HEK293 (cell line): ENCODE measurements at regions not wholly inside any gene's neighbourhood (a gene's known extent, or its start where the extent isn't known, plus 50 kb on each side); places are given as distances from the start of the nearest gene placed in this dataset.

Source experiments
- CTCF ChIA-PET: fragments of 350-600 bp; formaldehyde crosslinking; extraction: SDS; loops from one replicate; lab custom pipeline; 2021; ENCODE audit warnings: antibody characterized with exemption; lab: Yijun Ruan, JAX
- POLR2A ChIA-PET: fragments of 300-600 bp; formaldehyde crosslinking; extraction: SDS; loops from one replicate; lab custom pipeline; 2020; ENCODE audit warnings: antibody characterized with exemption, inconsistent platforms; lab: Yijun Ruan, JAX
- H3K27ac ChIP-seq: fragments of 200-500 bp; sonication (Bioruptor generic); 2 replicates; pipeline ENCODE4 v1.5.1; 2014; ENCODE audit warnings: low read depth, low read length, control low read depth, inconsistent platforms; ENCODE audit errors: extremely low read depth
- H3K36me3 ChIP-seq, 2 experiments: fragments of 200-500 bp in 1 of 2; sonication (Bioruptor generic) in 1 of 2; 1 replicate in 1 of 2; 2 replicates in 1 of 2; pipeline ENCODE4 v1.5.1; 2014 to 2017; ENCODE audit warnings: inconsistent platforms in 2 of 2, low read length in 2 of 2; ENCODE audit not compliant: control insufficient read depth in 2 of 2, insufficient read depth in 1 of 2
- H3K4me1 ChIP-seq: fragments of 200-500 bp; sonication (Bioruptor generic); 2 replicates; pipeline ENCODE4 v1.5.1; 2014; ENCODE audit warnings: mild to moderate bottlenecking, low read length, inconsistent platforms; ENCODE audit not compliant: control insufficient read depth, insufficient read depth
- H3K4me3 ChIP-seq: 2 replicates; pipeline ENCODE4 v1.5.1; 2011; ENCODE audit warnings: low read depth, mild to moderate bottlenecking, control low read depth, low read length, moderate library complexity
- H3K9me3 ChIP-seq: fragments of 200-500 bp; sonication (Bioruptor generic); 2 replicates; pipeline ENCODE4 v1.5.1; 2014; ENCODE audit warnings: low read depth, low read length, inconsistent platforms; ENCODE audit not compliant: control insufficient read depth, insufficient read depth
- MYNN ChIP-seq: fragments of 450-650 bp; formaldehyde crosslinking; IDR thresholded peaks from 2 replicates; pipeline ENCODE4 v1.5.1; 2016; ENCODE audit warnings: missing biosample characterization, missing genetic modification characterization, borderline replicate concordance
- OSR2 ChIP-seq: fragments of 450-650 bp; formaldehyde crosslinking; IDR thresholded peaks from 2 replicates; pipeline ENCODE4 v1.5.1; 2016; ENCODE audit warnings: missing biosample characterization, missing genetic modification characterization
- PRDM10 ChIP-seq: fragments of 450-650 bp; formaldehyde crosslinking; IDR thresholded peaks from 2 replicates; pipeline ENCODE4 v1.5.1; 2016; ENCODE audit warnings: missing biosample characterization, missing genetic modification characterization
- PRDM6 ChIP-seq: fragments of 450-650 bp; formaldehyde crosslinking; IDR thresholded peaks from 2 replicates; pipeline ENCODE4 v1.5.1; 2017; ENCODE audit warnings: missing biosample characterization, missing genetic modification characterization
- RBAK ChIP-seq: fragments of 450-650 bp; formaldehyde crosslinking; IDR thresholded peaks from 2 replicates; pipeline ENCODE4 v1.5.1; 2016; ENCODE audit warnings: missing biosample characterization, missing genetic modification characterization
- ZBTB11 ChIP-seq: fragments of 450-650 bp; formaldehyde crosslinking; conservative IDR thresholded peaks from 2 replicates; pipeline ENCODE4 v1.5.1; 2016; ENCODE audit warnings: low read depth, missing biosample characterization, missing genetic modification characterization
- ZNF211 ChIP-seq: fragments of 450-650 bp; formaldehyde crosslinking; IDR thresholded peaks from 2 replicates; pipeline ENCODE4 v1.5.1; 2016; ENCODE audit warnings: low read depth, missing biosample characterization, missing genetic modification characterization
- ZNF266 ChIP-seq: fragments of 450-650 bp; formaldehyde crosslinking; IDR thresholded peaks from 2 replicates; pipeline ENCODE4 v1.5.1; 2016; ENCODE audit warnings: missing biosample characterization, missing genetic modification characterization, low read depth
- ZNF488 ChIP-seq: fragments of 450-650 bp; formaldehyde crosslinking; IDR thresholded peaks from 2 replicates; pipeline ENCODE4 v1.5.1; 2016; ENCODE audit warnings: missing biosample characterization, missing genetic modification characterization
- ZNF529 ChIP-seq: fragments of 450-650 bp; formaldehyde crosslinking; IDR thresholded peaks from 2 replicates; pipeline ENCODE4 v1.5.1; 2017; ENCODE audit warnings: missing genetic modification characterization, missing biosample characterization; ENCODE audit not compliant: insufficient replicate concordance
- ZNF664 ChIP-seq: fragments of 450-650 bp; formaldehyde crosslinking; IDR thresholded peaks from 2 replicates; pipeline ENCODE4 v1.5.1; 2016; ENCODE audit warnings: missing biosample characterization, missing genetic modification characterization

- TF ChIP-seq ZBTB11 (tag by site-specific recombination) (no peak), MYNN (tag by site-specific recombination) (no peak), ZNF529 (no peak), OSR2 (no peak), ZNF211 (tag by site-specific recombination) (no peak), PRDM6 (tag by site-specific recombination) (no peak)
Measured at GRCh38 chr6:25005010-25005409, 69.2 kb upstream of the RIPOR2 start (continued).

GRCh38 chr6:25006075-25006474 is 70.3 kb upstream of the RIPOR2 start:
- peak; percentile 93 for TF ChIP-seq ZNF664
- TF ChIP-seq RBAK: no peak
- no peak for TF ChIP-seq ZNF266
- Histone ChIP-seq H3K9me3 (no peaks in the 10 kb centered on the region), H3K4me1 (no peaks in the 10 kb centered on the region), H3K4me3 (no peak overlapping the region), H3K36me3 (no peaks in the 10 kb centered on the region), H3K27ac (no peak overlapping the region)
- POLR2A ChIA-PET: no interaction called here
- CTCF ChIA-PET: interaction anchor here (0.7 to 7.7 kb wide), 5 partner anchors 9 to 150 kb away, joined by 3 to 53 read pairs (median 4); no protein-coding TSS in a partner anchor

GRCh38 chr6:25006565-25007001 is 70.8 kb upstream of the RIPOR2 start:
- Histone ChIP-seq H3K27ac (no peak overlapping the region), H3K4me3 (no peak overlapping the region), H3K36me3 (no peaks in the 10 kb centered on the region), H3K9me3 (no peaks in the 10 kb centered on the region), H3K4me1 (no peaks in the 10 kb centered on the region)
- peak; percentile 74 for TF ChIP-seq PRDM10 (tag by site-specific recombination)
- TF ChIP-seq ZNF488 (tag by site-specific recombination): no peak
- ChIA-PET POLR2A (no interaction called here), CTCF (interaction anchor here (0.7 to 7.7 kb wide), 3 partner anchors 11 to 73 kb away, joined by 3 to 53 read pairs (median 4); no protein-coding TSS in a partner anchor)
